HG03095 (cell line): ENCODE measurements at regions not wholly inside any gene's neighbourhood (a gene's known extent, or its start where the extent isn't known, plus 50 kb on each side); places are given as distances from the start of the nearest gene placed in this dataset.

Experiments used
- ATAC-seq: cut with Tn5 transposase; IDR thresholded peaks from one replicate; pipeline ENCODE4 v1.9.1; 2021; ENCODE audit warnings: moderate library complexity; ENCODE audit not compliant: unreplicated experiment

GRCh38 chr12:127077262-127078045, 1189.5 kb upstream of the TMEM132C start:
- no peak for ATAC-seq

DNA sequence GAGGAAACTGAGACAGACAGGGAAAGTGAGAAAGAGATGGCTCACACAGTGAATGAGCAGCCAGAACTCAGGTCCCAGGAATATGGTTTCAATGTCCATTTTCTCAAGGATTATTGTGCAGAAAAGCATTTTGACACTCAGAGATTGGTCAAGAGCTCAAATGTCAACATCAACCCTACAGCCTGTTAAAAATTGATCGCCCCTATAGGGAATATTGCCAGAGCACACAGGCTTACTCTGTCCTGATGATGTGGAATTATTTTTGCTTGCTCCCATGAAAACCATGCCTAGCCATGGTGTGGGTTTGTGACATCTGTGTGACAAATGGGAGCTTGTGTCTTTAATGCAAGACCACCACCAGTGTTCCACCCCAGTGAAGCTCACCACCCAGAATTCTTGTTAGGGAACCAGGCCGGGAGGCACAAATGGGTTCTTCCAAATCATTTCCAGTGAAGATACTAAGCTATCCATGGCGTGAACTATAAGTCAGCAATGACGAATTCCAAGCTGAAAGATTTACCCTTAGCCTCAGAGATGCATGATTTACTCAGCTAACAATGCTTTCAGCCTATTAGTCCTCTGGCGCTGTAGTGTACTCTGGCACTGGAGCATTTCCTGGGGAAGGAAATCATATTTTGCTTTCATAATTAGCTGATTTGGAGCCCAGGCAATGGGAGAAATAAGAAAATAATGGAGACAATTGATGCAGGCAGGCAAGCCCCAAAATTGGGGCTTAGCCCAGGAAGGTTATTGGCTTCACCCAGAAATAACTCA, 1188.2 kb upstream of the TMEM132C start:
- ATAC-seq, result no peak

- no peak for ATAC-seq
These were observed 1187.3 kb upstream of the TMEM132C start for GRCh38 chr12:127079636-127080035.

- ATAC-seq, result no peak
These were observed 1185.9 kb upstream of the TMEM132C start for GRCh38 chr12:127081058-127081457.

DNA sequence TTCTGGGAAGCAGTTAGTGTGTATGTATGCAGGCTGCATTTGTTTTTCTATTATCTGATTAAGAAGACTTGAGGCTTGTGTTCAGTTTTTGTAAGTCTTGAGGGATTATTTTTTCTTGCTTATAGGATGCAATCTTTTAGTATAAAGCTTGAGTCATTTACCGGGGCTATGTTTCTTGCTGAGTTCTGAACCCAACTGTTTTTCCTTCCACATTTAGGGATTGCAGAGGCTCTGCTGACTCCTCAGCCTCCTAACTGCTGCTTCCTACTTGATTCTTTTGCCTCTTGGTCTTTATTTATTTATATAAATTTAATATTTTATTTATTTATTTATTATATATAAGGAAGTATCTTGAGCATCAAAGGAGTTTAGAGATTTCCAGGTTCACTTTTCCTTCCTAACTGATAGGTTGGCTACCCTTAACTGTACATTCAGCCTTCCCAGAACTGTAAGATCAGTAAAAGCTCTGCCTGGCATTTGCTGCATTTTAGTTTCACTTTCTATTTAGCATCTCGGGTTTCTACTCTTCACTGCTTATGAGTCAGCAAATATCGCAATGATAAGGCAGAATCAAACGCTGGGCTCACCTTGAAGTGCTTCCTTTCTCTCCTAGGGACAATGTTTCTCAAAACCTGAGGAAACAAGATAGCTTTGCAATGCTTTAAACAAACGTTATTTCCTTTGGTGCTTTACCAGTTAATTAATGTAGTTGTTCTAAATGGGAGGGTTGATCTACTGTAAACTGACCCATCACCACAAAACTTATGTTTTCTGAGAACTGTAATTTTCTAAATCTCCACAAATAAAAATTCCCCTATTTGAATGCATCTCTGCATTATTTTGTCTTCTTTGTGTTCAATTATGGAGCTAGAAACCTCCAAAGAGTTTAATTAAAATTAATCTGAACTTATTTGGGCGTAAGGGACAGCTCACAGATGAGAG, 1183.7 kb upstream of the TMEM132C start:
- ATAC-seq, result peak; percentile 98

DNA sequence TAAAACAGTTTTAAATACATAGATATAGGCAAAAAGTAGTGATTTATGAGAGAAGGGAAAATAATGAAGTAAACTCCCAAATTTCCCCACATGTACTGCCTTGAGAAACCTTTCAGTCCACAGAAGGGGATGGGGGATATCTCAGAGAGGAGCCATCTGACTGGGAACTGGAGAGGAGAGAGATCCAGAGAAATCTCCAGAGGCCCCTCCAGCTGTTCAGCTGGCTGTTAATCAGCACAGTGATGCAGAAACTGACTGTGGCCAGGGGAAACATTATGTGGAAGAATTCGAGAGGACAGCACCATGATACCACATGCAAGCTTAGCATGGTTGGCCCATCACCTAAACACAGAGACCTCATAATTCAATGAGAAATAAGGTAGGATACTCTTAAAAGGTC, 1165.9 kb upstream of the TMEM132C start:
- no peak for ATAC-seq

GRCh38 chr12:127106041-127106440, 1160.9 kb upstream of the TMEM132C start:
- ATAC-seq, result no peak

DNA sequence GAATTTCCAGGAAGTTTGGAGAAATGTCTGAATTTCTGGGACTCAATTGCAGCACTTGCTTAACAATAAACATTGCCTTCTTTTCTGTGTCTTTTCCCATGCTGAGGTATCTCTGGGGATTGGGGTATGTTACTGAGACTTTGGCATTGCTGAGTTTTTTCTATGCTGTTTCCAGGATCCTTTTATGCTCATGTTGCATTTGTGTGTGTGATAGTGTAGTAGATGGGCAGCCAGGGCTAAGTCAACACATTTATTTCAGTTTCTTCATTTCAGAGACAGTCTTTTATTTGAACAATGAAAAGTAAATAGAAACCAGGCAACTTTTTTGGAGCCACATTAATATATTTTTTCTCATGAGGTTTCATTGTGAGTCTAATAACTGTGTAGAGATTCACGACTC, 1160.3 kb upstream of the TMEM132C start:
- ATAC-seq, result no peak

- no peak for ATAC-seq
These were observed 1159.2 kb upstream of the TMEM132C start for GRCh38 chr12:127107744-127108143.

GRCh38 chr12:127108360-127109215, 1158.4 kb upstream of the TMEM132C start:
- ATAC-seq, result peak; percentile 57

GRCh38 chr12:127113945-127114344, 1153.0 kb upstream of the TMEM132C start:
- no peak for ATAC-seq

DNA sequence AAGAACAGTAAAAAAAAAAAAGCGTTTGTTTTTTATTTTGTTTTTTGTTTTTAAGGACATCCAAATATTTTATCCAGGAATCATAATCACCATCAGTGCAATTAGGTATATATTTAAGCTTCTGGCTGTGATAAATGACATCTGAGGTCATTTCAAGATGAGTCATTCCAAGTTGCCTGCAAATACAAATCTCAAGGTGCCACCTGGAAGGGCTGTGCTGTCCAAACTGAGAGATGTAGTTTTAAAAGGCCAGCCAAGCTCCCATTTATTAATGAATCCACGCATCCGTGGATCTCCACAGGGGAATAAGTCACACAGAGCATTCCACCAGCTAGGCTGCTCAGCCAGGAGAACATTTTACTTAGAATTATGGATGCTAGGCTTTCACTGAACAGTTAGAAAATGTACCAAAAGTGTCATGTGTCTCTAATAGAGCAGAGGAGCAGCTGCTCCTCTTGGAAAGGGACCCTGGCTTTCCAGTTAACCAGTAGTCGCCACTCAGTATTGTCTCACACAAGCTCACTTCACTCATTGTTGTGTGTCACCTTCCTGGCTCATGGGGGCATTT, 1151.4 kb upstream of the TMEM132C start:
- ATAC-seq, result no peak

DNA sequence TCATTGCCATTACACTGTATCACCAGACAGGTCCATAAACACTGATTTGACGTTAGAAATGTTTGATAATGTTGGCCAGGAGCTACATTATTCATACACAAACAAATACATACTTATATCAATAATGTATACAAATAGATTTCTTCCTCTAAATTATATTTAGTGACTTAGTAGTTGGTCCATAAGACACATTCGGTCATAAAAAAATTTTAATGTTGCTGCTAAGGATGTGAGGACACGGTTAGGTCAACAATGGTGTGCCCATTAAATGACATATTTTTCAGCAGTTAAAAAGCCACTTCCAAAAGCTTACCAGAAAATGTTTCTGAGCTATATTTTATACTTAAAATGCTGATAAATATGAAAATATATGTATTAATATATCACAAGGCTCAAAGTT, 1148.7 kb upstream of the TMEM132C start:
- no peak for ATAC-seq

- no peak for ATAC-seq
These were observed 1147.3 kb upstream of the TMEM132C start for GRCh38 chr12:127119600-127120140.

- ATAC-seq, result no peak
These were observed 1146.1 kb upstream of the TMEM132C start for GRCh38 chr12:127120851-127121250.

DNA sequence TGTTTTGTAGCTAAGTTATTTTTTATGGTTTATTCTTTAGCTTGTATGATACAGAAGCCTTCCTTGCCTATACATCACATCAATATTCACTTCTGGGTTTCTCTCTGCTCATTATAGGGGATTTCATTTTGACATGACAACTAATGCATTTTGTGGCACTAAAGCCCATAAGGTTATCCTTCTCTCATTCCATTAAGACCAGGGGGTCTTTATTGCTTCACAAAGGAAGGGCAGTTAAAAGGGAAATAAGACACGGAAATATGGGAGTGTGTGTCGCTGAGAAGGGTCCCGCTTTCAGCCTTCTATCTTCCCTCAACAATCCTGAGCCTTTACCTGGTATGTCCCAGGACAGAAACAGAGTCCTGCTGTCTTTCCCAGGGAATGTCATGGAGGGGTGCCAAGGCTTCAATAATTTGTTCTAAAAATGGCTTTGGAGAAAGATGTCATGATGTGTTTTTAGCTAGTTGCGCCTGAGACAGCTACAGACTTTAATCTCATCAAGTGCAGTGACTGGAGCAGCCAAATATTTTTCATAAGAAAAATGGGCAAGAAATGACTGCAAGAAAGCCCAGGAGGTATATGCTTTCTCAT, 1145.4 kb upstream of the TMEM132C start:
- ATAC-seq, result no peak

DNA sequence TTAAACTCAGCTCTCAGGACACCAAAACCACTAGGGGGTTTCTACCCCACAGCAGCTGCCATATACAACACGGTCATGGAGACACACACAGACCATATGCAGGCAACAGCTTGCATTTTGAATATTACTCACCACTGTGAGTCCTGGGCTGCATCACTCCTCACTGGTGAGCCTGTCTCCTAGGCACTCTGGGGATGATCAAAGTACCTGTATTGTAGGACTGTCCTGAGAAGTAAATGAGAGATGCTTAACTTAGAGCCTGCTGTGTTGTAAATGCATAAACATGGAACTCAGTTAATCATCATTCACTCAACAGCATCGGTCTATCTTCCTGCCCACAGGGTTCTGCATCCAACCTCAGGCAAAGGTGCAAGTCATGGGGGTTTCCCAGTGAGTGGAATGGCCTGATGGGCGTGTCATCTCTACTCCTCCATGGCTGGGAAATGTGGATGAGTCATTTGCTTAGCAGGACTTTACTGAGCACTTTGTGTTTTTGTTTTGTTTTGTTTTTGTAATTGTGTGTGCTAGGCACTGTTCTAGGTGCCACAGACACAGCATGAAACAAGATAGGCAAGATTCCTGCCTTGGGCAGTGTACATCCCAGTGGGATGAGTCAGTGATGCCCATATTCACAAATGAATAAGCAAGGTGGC, 1141.2 kb upstream of the TMEM132C start:
- peak; percentile 76 for ATAC-seq

- ATAC-seq, result peak; percentile 18
These were observed 1140.7 kb upstream of the TMEM132C start for GRCh38 chr12:127126260-127126628.

GRCh38 chr12:127127897-127128296, 1139.1 kb upstream of the TMEM132C start:
- ATAC-seq, result no peak
